H1 (cell line): ENCODE measurements at regions not wholly inside any gene's neighbourhood (a gene's known extent, or its start where the extent isn't known, plus 50 kb on each side); places are given as distances from the start of the nearest gene placed in this dataset.

Experiments used
- CTCF ChIA-PET: fragments of 300-600 bp; sonication (Branson Sonifier 250); formaldehyde crosslinking; loops from one replicate; lab custom pipeline; 2021; ENCODE audit not compliant: partially characterized antibody; lab: Charles Lee
- POLR2A ChIA-PET: fragments of 300-600 bp; sonication (Branson Sonifier 250); formaldehyde crosslinking; loops from one replicate; lab custom pipeline; 2021; ENCODE audit warnings: inconsistent platforms; ENCODE audit not compliant: partially characterized antibody; lab: Charles Lee
- DNase-seq, 2 experiments: peaks; one replicate each; pipeline versions ENCODE4 v3.0.0 to v3.0.0-alpha.2; 2010 to 2022; ENCODE audit warnings: low spot score in 2 of 2, low read depth in 1 of 2, mixed read lengths in 1 of 2
- FAIRE-seq: peaks from 2 replicates; lab custom pipeline; 2011; peaks lifted over from hg19 to GRCh38; lab: Jason Lieb, UNC
- H2AFZ ChIP-seq: 2 replicates; pipeline ENCODE4 v1.8.1; 2012; ENCODE audit warnings: low read length, inconsistent platforms
- H2AK5ac ChIP-seq: 2 replicates; pipeline ENCODE4 v1.6.1; 2013; ENCODE audit warnings: low read depth, low read length
- H2BK120ac ChIP-seq: replicated peaks from 2 replicates; pipeline ENCODE3; 2013; ENCODE audit warnings: low read depth, low read length, inconsistent platforms
- H2BK12ac ChIP-seq: 2 replicates; pipeline ENCODE4 v1.6.1; 2013; ENCODE audit warnings: low read depth, low read length
- H2BK15ac ChIP-seq: 2 replicates; pipeline ENCODE4 v1.6.1; 2013; ENCODE audit warnings: low read length
- H2BK20ac ChIP-seq: 2 replicates; pipeline ENCODE4 v1.6.1; 2013; ENCODE audit warnings: low read length
- H2BK5ac ChIP-seq: 2 replicates; pipeline ENCODE4 v1.6.1; 2013; ENCODE audit warnings: low read depth, low read length
- H3K14ac ChIP-seq: 2 replicates; pipeline ENCODE4 v1.6.1; 2013; ENCODE audit warnings: inconsistent platforms; ENCODE audit not compliant: insufficient read length
- H3K18ac ChIP-seq: 2 replicates; pipeline ENCODE4 v1.6.1; 2013; ENCODE audit warnings: low read length; ENCODE audit errors: extremely low read depth
- H3K23ac ChIP-seq: 2 replicates; pipeline ENCODE4 v1.6.1; 2013; ENCODE audit warnings: inconsistent platforms; ENCODE audit not compliant: insufficient read length
- H3K23me2 ChIP-seq: 2 replicates; pipeline ENCODE4 v1.6.1; 2013; ENCODE audit warnings: low read depth, low read length
- H3K27ac ChIP-seq: 2 replicates; pipeline ENCODE4 v1.6.1; 2011; ENCODE audit warnings: low read depth, low read length, inconsistent platforms
- H3K27me3 ChIP-seq, 4 experiments: replicated peaks in 1 of 4; 1 replicate in 1 of 4; 2 replicates in 3 of 4; pipeline versions ENCODE4 v1.6.1 to v1.8.1; 2011 to 2013; ENCODE audit warnings: low read length in 3 of 4, mild to moderate bottlenecking in 3 of 4, inconsistent platforms in 2 of 4, mixed read lengths in 2 of 4, moderate library complexity in 1 of 4; ENCODE audit not compliant: control insufficient read depth in 3 of 4, insufficient read depth in 3 of 4; ENCODE audit errors: extremely low read depth in 1 of 4
- H3K36me3 ChIP-seq, 4 experiments: 2 replicates each; pipeline versions ENCODE4 v1.6.1 to v1.8.1; 2011 to 2013; ENCODE audit warnings: mild to moderate bottlenecking in 4 of 4, low read length in 3 of 4, moderate library complexity in 2 of 4, control low read depth in 1 of 4, inconsistent platforms in 1 of 4; ENCODE audit not compliant: insufficient read depth in 4 of 4, control insufficient read depth in 2 of 4
- H3K4ac ChIP-seq: replicated peaks from 2 replicates; pipeline ENCODE3; 2013; ENCODE audit warnings: low read length, low read depth, mixed read lengths, inconsistent platforms; ENCODE audit not compliant: insufficient read length
- H3K4me1 ChIP-seq, 4 experiments: replicated peaks in 1 of 4; 1 replicate in 1 of 4; 2 replicates in 3 of 4; pipeline versions ENCODE4 v1.6.1 to v1.8.1; 2011 to 2013; ENCODE audit warnings: low read length in 3 of 4, inconsistent platforms in 2 of 4, mixed read lengths in 1 of 4; ENCODE audit not compliant: insufficient read depth in 4 of 4, control insufficient read depth in 3 of 4
- H3K4me2 ChIP-seq, 2 experiments: 2 replicates each; pipeline versions ENCODE4 v1.6.1 to v1.8.1; 2011 to 2013; ENCODE audit warnings: low read depth in 2 of 2, low read length in 2 of 2, control low read depth in 1 of 2, inconsistent platforms in 1 of 2, mild to moderate bottlenecking in 1 of 2; ENCODE audit not compliant: insufficient read depth in 1 of 2
- H3K4me3 ChIP-seq, 4 experiments: fragments of 200-600, 300-600 bp in 1 of 4; sonication (generic), shearing (Covaris generic), sonication (Bioruptor Twin) in 1 of 4; 2 replicates each; pipeline versions ENCODE4 v1.5.1 to v1.8.1; 2011 to 2016; ENCODE audit warnings: low read length in 4 of 4, low read depth in 3 of 4, control low read depth in 2 of 4, inconsistent platforms in 2 of 4, mild to moderate bottlenecking in 2 of 4, mixed read lengths in 1 of 4, moderate library complexity in 1 of 4; ENCODE audit not compliant: insufficient read depth in 2 of 4; ENCODE audit errors: extremely low read depth in 1 of 4
- H3K56ac ChIP-seq: replicated peaks from 2 replicates; pipeline ENCODE3; 2013; ENCODE audit warnings: low read depth, mild to moderate bottlenecking, mixed read lengths, low read length, inconsistent platforms; ENCODE audit not compliant: insufficient read length
- H3K79me1 ChIP-seq: 2 replicates; pipeline ENCODE4 v1.6.1; 2013; ENCODE audit warnings: low read depth, low read length, control low read depth
- H3K79me2 ChIP-seq, 2 experiments: 2 replicates each; pipeline versions ENCODE4 v1.6.1 to v1.8.1; 2012 to 2013; ENCODE audit warnings: low read length in 2 of 2, mild to moderate bottlenecking in 2 of 2, inconsistent platforms in 1 of 2; ENCODE audit not compliant: insufficient read depth in 2 of 2, control insufficient read depth in 1 of 2
- H3K9ac ChIP-seq, 4 experiments: replicated peaks in 1 of 4; 1 replicate in 1 of 4; 2 replicates in 3 of 4; pipeline versions ENCODE4 v1.6.1 to v1.8.1; 2011 to 2013; ENCODE audit warnings: low read depth in 3 of 4, low read length in 3 of 4, control low read depth in 2 of 4, mild to moderate bottlenecking in 2 of 4, moderate library complexity in 2 of 4, inconsistent platforms in 1 of 4; ENCODE audit errors: extremely low read depth in 1 of 4
- H3K9me3 ChIP-seq, 2 experiments: 2 replicates each; pipeline versions ENCODE4 v1.6.1 to v1.8.1; 2012 to 2013; ENCODE audit warnings: mild to moderate bottlenecking in 2 of 2, moderate library complexity in 2 of 2, control low read depth in 1 of 2, inconsistent platforms in 1 of 2, low read depth in 1 of 2, low read length in 1 of 2, mixed read lengths in 1 of 2; ENCODE audit not compliant: insufficient read depth in 2 of 2
- H4K20me1 ChIP-seq, 2 experiments: replicated peaks in 1 of 2; 2 replicates each; pipeline versions ENCODE3 to v1.8.1; 2011 to 2013; ENCODE audit warnings: inconsistent platforms in 2 of 2, low read length in 2 of 2, mild to moderate bottlenecking in 1 of 2; ENCODE audit not compliant: insufficient read depth in 2 of 2, control insufficient read depth in 1 of 2
- H4K5ac ChIP-seq: 2 replicates; pipeline ENCODE4 v1.6.1; 2013; ENCODE audit warnings: low read length, low read depth, mixed read lengths, inconsistent platforms; ENCODE audit not compliant: insufficient read length
- H4K8ac ChIP-seq: 2 replicates; pipeline ENCODE4 v1.8.0; 2013; ENCODE audit warnings: mild to moderate bottlenecking, moderate library complexity, low read length, inconsistent platforms; ENCODE audit not compliant: insufficient read depth; ENCODE audit errors: extremely low read depth
- H4K91ac ChIP-seq: replicated peaks from 2 replicates; pipeline ENCODE3; 2013; ENCODE audit warnings: low read length, mixed read lengths, inconsistent platforms; ENCODE audit not compliant: insufficient read length
- BRCA1 ChIP-seq: IDR thresholded peaks from 2 replicates; pipeline ENCODE4 v1.6.1; 2012; ENCODE audit warnings: low read depth, low read length, improper control_type of control experiment
- CTCF ChIP-seq, 3 experiments: IDR thresholded peaks; 1 replicate in 2 of 3; 2 replicates in 1 of 3; pipeline versions ENCODE4 v1.5.1 to v1.6.1; 2011; ENCODE audit warnings: low read length in 3 of 3, mild to moderate bottlenecking in 3 of 3, inconsistent platforms in 2 of 3, low read depth in 1 of 3, moderate library complexity in 1 of 3; ENCODE audit not compliant: insufficient read depth in 1 of 3; ENCODE audit errors: control extremely low read depth in 1 of 3
- E2F6 ChIP-seq: IDR thresholded peaks from 2 replicates; pipeline ENCODE4 v1.6.1; 2012; ENCODE audit warnings: inconsistent platforms
- FOSL1 ChIP-seq: IDR thresholded peaks from 2 replicates; pipeline ENCODE4 v1.6.1; 2011; ENCODE audit warnings: mild to moderate bottlenecking, low read depth, low read length, moderate library complexity; ENCODE audit not compliant: insufficient read depth
- GABPA ChIP-seq: IDR thresholded peaks from 2 replicates; pipeline ENCODE4 v1.6.1; 2011; ENCODE audit warnings: mild to moderate bottlenecking, low read length, moderate library complexity, borderline replicate concordance; ENCODE audit not compliant: insufficient read depth
- RXRA ChIP-seq: IDR thresholded peaks from 2 replicates; pipeline ENCODE4 v1.6.1; 2011; ENCODE audit warnings: low read depth, mild to moderate bottlenecking, low read length, moderate library complexity; ENCODE audit not compliant: insufficient read depth
- TCF12 ChIP-seq: IDR thresholded peaks from 2 replicates; pipeline ENCODE4 v1.6.1; 2011; ENCODE audit warnings: low read depth, mild to moderate bottlenecking, low read length
- USF2 ChIP-seq: IDR thresholded peaks from 2 replicates; pipeline ENCODE4 v1.6.1; 2011; ENCODE audit warnings: low read length, improper control_type of control experiment
- ZNF274 ChIP-seq: IDR thresholded peaks from 2 replicates; pipeline ENCODE4 v1.7.0; 2012; ENCODE audit warnings: low read length, borderline replicate concordance; ENCODE audit errors: extremely low read depth
- WGBS, 2 experiments: shearing (Covaris generic) in 1 of 2; methylation state at CpG; one replicate each; pipeline versions ENCODE4 v1.1.6 to v1.1.7; 2013 to 2015; ENCODE audit warnings: low lambda C conversion rate in 2 of 2, mixed read lengths in 2 of 2, inconsistent platforms in 1 of 2, low coverage in 1 of 2, missing lambda C conversion rate in 1 of 2; ENCODE audit not compliant: insufficient replicate concordance in 2 of 2, insufficient coverage in 1 of 2, insufficient read length in 1 of 2; ENCODE audit errors: extremely low coverage in 1 of 2, missing lambda C conversion rate in 1 of 2; 5-methylcytosine and 5-hydroxymethylcytosine counted together

- Histone ChIP-seq H4K91ac (no peak overlapping the region), H3K4me2 (no peak overlapping the region), H3K4me3 (no peak overlapping the region), H3K4me1 (peaks cover 0 to 8% (median 0%) of the 10 kb centered on the region in 4 experiments; a peak in 2 of 7 replicates), H4K20me1 (peaks cover 0 to 2% of the 10 kb centered on the region in 2 experiments), H4K8ac (no peak overlapping the region), H2AFZ (no peak overlapping the region), H3K36me3 (no peaks in the 10 kb centered on the region), H2BK5ac (no peak overlapping the region), H2BK120ac (no peak overlapping the region), H3K23me2 (no peaks in the 10 kb centered on the region; the same call in 1 of the 2 replicates), H3K9me3 (no peaks in the 10 kb centered on the region), H3K79me1 (no peaks in the 10 kb centered on the region), H3K4ac (no peak overlapping the region), H3K18ac (no peak overlapping the region), H3K79me2 (no peaks in the 10 kb centered on the region), H3K9ac (no peak overlapping the region), H3K27ac (no peak overlapping the region), H3K56ac (no peak overlapping the region), H2BK15ac (no peak overlapping the region), H2BK12ac (no peak overlapping the region), H2AK5ac (no peak overlapping the region), H2BK20ac (no peak overlapping the region), H3K14ac (no peak overlapping the region), H4K5ac (no peak overlapping the region), H3K27me3 (no peaks in the 10 kb centered on the region; a peak in 2 of 7 replicates), H3K23ac (no peak overlapping the region)
- WGBS, 2 experiments, result 92% methylated on average over 6 of the region's 6 CpGs; no CpG with 5 or more reads in 1 of the 2 experiments
- CTCF ChIA-PET, result interaction anchor here (0.6 to 5.3 kb wide), 7 partner anchors 10 to 903 kb away, joined by 3 to 30 read pairs (median 4); no protein-coding TSS in a partner anchor
- no peak for DNase-seq
- no peak for FAIRE-seq
- POLR2A ChIA-PET, result interaction anchor here (0.7 kb wide), 1 partner anchor 38 kb away, joined by 3 read pairs; no protein-coding TSS in a partner anchor
- no peak for TF ChIP-seq TCF12
- TF ChIP-seq FOSL1, result no peak
- TF ChIP-seq GABPA, result no peak
- TF ChIP-seq ZNF274, result no peak
- no peak for TF ChIP-seq E2F6
- no peak for TF ChIP-seq BRCA1
- TF ChIP-seq RXRA, result no peak
- no peak for TF ChIP-seq USF2
- TF ChIP-seq CTCF (IDR thresholded peaks at IDR 0.05; ENCODE audit: control extremely low read depth in 1 of 3, insufficient read depth in 1 of 3, low read depth in 1 of 3, low read length in 3 of 3), result no peak
These were observed 76.6 kb downstream of the EMP1 start for GRCh38 chr12:13273097-13273496.
